Stimulated activated naive CD8-positive, alpha-beta T cell treated with anti-CD3 and anti-CD28 coated beads, Interleukin-15, amount 100 ng/mL, for 72 hours (primary cell): ENCODE measurements at regions not wholly inside any gene's neighbourhood (a gene's known extent, or its start where the extent isn't known, plus 50 kb on each side); places are given as distances from the start of the nearest gene placed in this dataset.

Experiments
- ATAC-seq: fragments of 150-1000 bp; cut with Tn5 transposase; 2 replicates; pipeline ENCODE4 v1.10.0; 2021; ENCODE audit warnings: mild to moderate bottlenecking, moderate library complexity
- DNase-seq, 2 donors: peaks; one replicate each; pipeline ENCODE4 v3.0.0; 2021 to 2022
- H3K27ac Mint-ChIP-seq, 2 donors: one replicate each; pipeline ENCODE4 v1.8.0; 2022; ENCODE audit warnings: mild to moderate bottlenecking in 2 of 2, mixed read lengths in 2 of 2, moderate library complexity in 2 of 2
- H3K27me3 Mint-ChIP-seq: one replicate; pipeline ENCODE4 v1.8.0; 2022; ENCODE audit warnings: mixed read lengths
- H3K4me1 Mint-ChIP-seq: one replicate; pipeline ENCODE4 v1.8.0; 2022; ENCODE audit warnings: mild to moderate bottlenecking, mixed read lengths
- H3K4me3 Mint-ChIP-seq, 2 donors: one replicate each; pipeline ENCODE4 v1.8.0; 2022; ENCODE audit warnings: mild to moderate bottlenecking in 2 of 2, mixed read lengths in 2 of 2, moderate library complexity in 1 of 2
- H3K9me3 Mint-ChIP-seq, 2 donors: one replicate each; pipeline ENCODE4 v1.8.0; 2022; ENCODE audit warnings: mixed read lengths in 2 of 2

- H3K27me3 Mint-ChIP-seq: no peaks in the 10 kb centered on the region
Observed at GRCh38 chr3:965826-966225, 127.0 kb upstream of the CNTN6 start.

GRCh38 chr3:966341-966740 lies 126.5 kb upstream of the CNTN6 start:
- peaks cover 15 to 40% of the 10 kb centered on the region in 2 donors for H3K9me3 Mint-ChIP-seq
- H3K27me3 Mint-ChIP-seq: no peaks in the 10 kb centered on the region
- H3K4me1 Mint-ChIP-seq: no peaks in the 10 kb centered on the region
- no peak for DNase-seq
- no peak overlapping the region for H3K27ac Mint-ChIP-seq
- no peak for ATAC-seq
- H3K4me3 Mint-ChIP-seq: no peak overlapping the region

More at GRCh38 chr3:965826-966225, 127.0 kb upstream of the CNTN6 start:
- no peak for DNase-seq
- H3K4me1 Mint-ChIP-seq: no peaks in the 10 kb centered on the region
- no peak overlapping the region for H3K4me3 Mint-ChIP-seq
- no peak overlapping the region for H3K27ac Mint-ChIP-seq
- ATAC-seq: no peak
- peaks cover 15 to 38% of the 10 kb centered on the region in 2 donors for H3K9me3 Mint-ChIP-seq

- ATAC-seq (no peak), DNase-seq (no peak)
- H3K4me3 Mint-ChIP-seq: no peak overlapping the region
- H3K27me3 Mint-ChIP-seq: no peaks in the 10 kb centered on the region
- H3K4me1 Mint-ChIP-seq: no peaks in the 10 kb centered on the region
- no peak overlapping the region for H3K27ac Mint-ChIP-seq
- peaks cover 11 to 25% of the 10 kb centered on the region in 2 donors for H3K9me3 Mint-ChIP-seq
Observed at GRCh38 chr3:973340-973739, 119.5 kb upstream of the CNTN6 start.

- H3K4me3 Mint-ChIP-seq: no peak overlapping the region
- H3K27me3 Mint-ChIP-seq: no peaks in the 10 kb centered on the region
- ATAC-seq (no peak), DNase-seq (no peak)
- H3K9me3 Mint-ChIP-seq: peaks cover 16 to 24% of the 10 kb centered on the region in 2 donors
- no peak overlapping the region for H3K27ac Mint-ChIP-seq
- no peaks in the 10 kb centered on the region for H3K4me1 Mint-ChIP-seq
Observed at GRCh38 chr3:976006-976405, 116.8 kb upstream of the CNTN6 start.

- Mint-ChIP-seq H3K4me1 (no peaks in the 10 kb centered on the region), H3K9me3 (peaks cover 13 to 19% of the 10 kb centered on the region in 2 donors), H3K27ac (no peak overlapping the region), H3K4me3 (no peak overlapping the region), H3K27me3 (no peaks in the 10 kb centered on the region)
- DNase-seq (no peak), ATAC-seq (no peak)
Observed at GRCh38 chr3:981156-981555, 111.7 kb upstream of the CNTN6 start.

- Mint-ChIP-seq H3K9me3 (peaks cover 14 to 19% of the 10 kb centered on the region in 2 donors), H3K27me3 (no peaks in the 10 kb centered on the region), H3K4me3 (no peak overlapping the region), H3K27ac (no peak overlapping the region), H3K4me1 (no peaks in the 10 kb centered on the region)
- ATAC-seq: no peak
- DNase-seq: no peak
Observed at GRCh38 chr3:988785-989184, 104.0 kb upstream of the CNTN6 start.

- ATAC-seq (no peak), DNase-seq (no peak)
- Mint-ChIP-seq H3K4me3 (no peak overlapping the region), H3K27ac (no peak overlapping the region), H3K27me3 (no peaks in the 10 kb centered on the region), H3K4me1 (no peaks in the 10 kb centered on the region), H3K9me3 (peaks cover 14 to 19% of the 10 kb centered on the region in 2 donors)
Observed at GRCh38 chr3:992871-993270, 100.0 kb upstream of the CNTN6 start.

- H3K27me3 Mint-ChIP-seq: no peaks in the 10 kb centered on the region
- no peak for ATAC-seq
- H3K4me1 Mint-ChIP-seq: no peaks in the 10 kb centered on the region
- H3K27ac Mint-ChIP-seq: no peak overlapping the region
- no peak for DNase-seq
- H3K4me3 Mint-ChIP-seq: no peak overlapping the region
- H3K9me3 Mint-ChIP-seq: no peaks in the 10 kb centered on the region
Observed at GRCh38 chr3:1002010-1002409, 90.8 kb upstream of the CNTN6 start.

GRCh38 chr3:1007866-1008265 lies 85.0 kb upstream of the CNTN6 start:
- no peaks in the 10 kb centered on the region for H3K27me3 Mint-ChIP-seq
- DNase-seq: no peak
- ATAC-seq: no peak
- H3K4me1 Mint-ChIP-seq: no peaks in the 10 kb centered on the region
- peaks cover 0 to 4% of the 10 kb centered on the region in 2 donors for H3K9me3 Mint-ChIP-seq
- no peak overlapping the region for H3K4me3 Mint-ChIP-seq
- H3K27ac Mint-ChIP-seq: no peak overlapping the region

- no peaks in the 10 kb centered on the region for H3K4me1 Mint-ChIP-seq
- no peak overlapping the region for H3K27ac Mint-ChIP-seq
- H3K4me3 Mint-ChIP-seq: no peak overlapping the region
- H3K27me3 Mint-ChIP-seq: no peaks in the 10 kb centered on the region
- peaks cover 4 to 7% of the 10 kb centered on the region in 2 donors for H3K9me3 Mint-ChIP-seq
- DNase-seq (no peak), ATAC-seq (no peak)
Observed at GRCh38 chr3:1010228-1010627, 82.6 kb upstream of the CNTN6 start.

GRCh38 chr3:1015826-1016225 lies 77.0 kb upstream of the CNTN6 start:
- H3K9me3 Mint-ChIP-seq: peaks cover 0 to 13% of the 10 kb centered on the region in 2 donors
- no peak overlapping the region for H3K4me3 Mint-ChIP-seq
- H3K27ac Mint-ChIP-seq: no peak overlapping the region
- H3K4me1 Mint-ChIP-seq: no peaks in the 10 kb centered on the region
- ATAC-seq (no peak), DNase-seq (no peak)
- H3K27me3 Mint-ChIP-seq: no peaks in the 10 kb centered on the region

- Mint-ChIP-seq H3K27me3 (no peaks in the 10 kb centered on the region), H3K4me1 (no peaks in the 10 kb centered on the region), H3K9me3 (peaks cover 0 to 13% of the 10 kb centered on the region in 2 donors), H3K27ac (no peak overlapping the region), H3K4me3 (no peak overlapping the region)
- no peak for ATAC-seq
- no peak for DNase-seq
Observed at GRCh38 chr3:1017870-1018269, 75.0 kb upstream of the CNTN6 start.

GRCh38 chr3:1019157-1019556 lies 73.7 kb upstream of the CNTN6 start:
- Mint-ChIP-seq H3K4me1 (no peaks in the 10 kb centered on the region), H3K27ac (no peak overlapping the region), H3K4me3 (no peak overlapping the region), H3K27me3 (no peaks in the 10 kb centered on the region), H3K9me3 (peaks cover 0 to 6% of the 10 kb centered on the region in 2 donors)
- ATAC-seq: no peak
- no peak for DNase-seq

GRCh38 chr3:1026395-1026794 lies 66.4 kb upstream of the CNTN6 start:
- no peaks in the 10 kb centered on the region for H3K27me3 Mint-ChIP-seq
- H3K4me1 Mint-ChIP-seq: no peaks in the 10 kb centered on the region
- no peak overlapping the region for H3K4me3 Mint-ChIP-seq
- no peak overlapping the region for H3K27ac Mint-ChIP-seq
- no peaks in the 10 kb centered on the region for H3K9me3 Mint-ChIP-seq
- no peak for DNase-seq
- ATAC-seq: no peak

- no peak overlapping the region for H3K4me3 Mint-ChIP-seq
- DNase-seq (no peak), ATAC-seq (no peak)
- H3K27me3 Mint-ChIP-seq: no peaks in the 10 kb centered on the region
- H3K27ac Mint-ChIP-seq: no peak overlapping the region
- H3K4me1 Mint-ChIP-seq: no peaks in the 10 kb centered on the region
- peaks cover 11 to 21% of the 10 kb centered on the region in 2 donors for H3K9me3 Mint-ChIP-seq
Observed at GRCh38 chr3:1036207-1036826, 56.5 kb upstream of the CNTN6 start.

GRCh38 chr3:1037631-1038030 lies 55.2 kb upstream of the CNTN6 start:
- Mint-ChIP-seq H3K9me3 (peaks cover 11 to 19% of the 10 kb centered on the region in 2 donors), H3K27me3 (no peaks in the 10 kb centered on the region), H3K4me1 (no peaks in the 10 kb centered on the region), H3K27ac (no peak overlapping the region), H3K4me3 (no peak overlapping the region)
- DNase-seq (no peak), ATAC-seq (no peak)
